ENCODE measurements at regions not wholly inside any gene's neighbourhood (a gene's known extent, or its start where the extent isn't known, plus 50 kb on each side); places are given as distances from the start of the nearest gene placed in this dataset.

DNA sequence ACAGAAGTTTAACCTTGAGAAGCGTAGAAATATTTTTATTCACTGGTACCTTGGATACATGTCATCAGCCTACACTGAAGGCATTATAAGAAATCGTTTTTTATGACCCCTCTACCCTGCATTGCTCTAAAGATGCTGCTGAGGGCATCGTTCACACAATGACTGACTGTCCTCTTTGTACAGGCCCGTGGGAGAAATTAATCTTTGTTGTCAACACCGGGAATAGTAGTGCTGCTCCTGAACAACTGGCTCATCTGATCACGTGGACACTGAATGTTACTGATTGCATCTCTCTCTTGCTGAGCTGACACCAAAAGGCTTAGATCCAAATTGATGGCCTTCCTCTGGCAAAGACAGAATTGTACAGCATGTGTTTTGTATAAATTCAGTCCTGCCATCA is 157.1 kb upstream of the SMLR1 start (continued):
- TF ChIP-seq ZBTB33 (IDR thresholded peaks at IDR 0.05) (no peak), RAD21 (IDR thresholded peaks at IDR 0.05) (no peak), HNF4G (IDR thresholded peaks at IDR 0.05) (no peak), FOXA2 (IDR thresholded peaks at IDR 0.05) (no peak), SP1 (IDR thresholded peaks at IDR 0.05) (no peak), HNF4A (conservative IDR thresholded peaks at IDR 0.05) (no peak)
- TF ChIP-seq, protein P1, sequence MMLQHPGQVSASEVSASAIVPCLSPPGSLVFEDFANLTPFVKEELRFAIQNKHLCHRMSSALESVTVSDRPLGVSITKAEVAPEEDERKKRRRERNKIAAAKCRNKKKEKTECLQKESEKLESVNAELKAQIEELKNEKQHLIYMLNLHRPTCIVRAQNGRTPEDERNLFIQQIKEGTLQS (IDR thresholded peaks at IDR 0.05): no peak

GRCh38 chr6:130671119-130671518 is 156.1 kb upstream of the SMLR1 start:
- Histone ChIP-seq H3K9me3 (ENCODE audit: control insufficient read depth in 4 of 4, low read length in 3 of 4) (no peaks in the 10 kb centered on the region), H3K4me3 (ENCODE audit: low read depth in 1 of 3, low read length in 3 of 3) (no peak overlapping the region), H3K36me3 (ENCODE audit: control insufficient read depth in 4 of 4, insufficient read depth in 3 of 4, low read depth in 1 of 4, low read length in 3 of 4) (no peaks in the 10 kb centered on the region), H3K27ac (ENCODE audit: low read depth in 1 of 2, low read length in 2 of 2) (no peak overlapping the region), H3K27me3 (ENCODE audit: control insufficient read depth in 4 of 4, insufficient read depth in 4 of 4, low read length in 3 of 4) (no peaks in the 10 kb centered on the region), H3K4me1 (ENCODE audit: control insufficient read depth in 4 of 4, insufficient read depth in 4 of 4, low read length in 3 of 4) (no peaks in the 10 kb centered on the region), H3K9ac (ENCODE audit: low read depth in 1 of 2, low read length in 2 of 2) (no peak overlapping the region)
- 54% methylated on average over 2 of the region's 2 CpGs for WGBS
- no peak for DNase-seq (ENCODE audit: low spot score)
- no peak for TF ChIP-seq NR2F2 (IDR thresholded peaks at IDR 0.05)
- TF ChIP-seq, protein P2, sequence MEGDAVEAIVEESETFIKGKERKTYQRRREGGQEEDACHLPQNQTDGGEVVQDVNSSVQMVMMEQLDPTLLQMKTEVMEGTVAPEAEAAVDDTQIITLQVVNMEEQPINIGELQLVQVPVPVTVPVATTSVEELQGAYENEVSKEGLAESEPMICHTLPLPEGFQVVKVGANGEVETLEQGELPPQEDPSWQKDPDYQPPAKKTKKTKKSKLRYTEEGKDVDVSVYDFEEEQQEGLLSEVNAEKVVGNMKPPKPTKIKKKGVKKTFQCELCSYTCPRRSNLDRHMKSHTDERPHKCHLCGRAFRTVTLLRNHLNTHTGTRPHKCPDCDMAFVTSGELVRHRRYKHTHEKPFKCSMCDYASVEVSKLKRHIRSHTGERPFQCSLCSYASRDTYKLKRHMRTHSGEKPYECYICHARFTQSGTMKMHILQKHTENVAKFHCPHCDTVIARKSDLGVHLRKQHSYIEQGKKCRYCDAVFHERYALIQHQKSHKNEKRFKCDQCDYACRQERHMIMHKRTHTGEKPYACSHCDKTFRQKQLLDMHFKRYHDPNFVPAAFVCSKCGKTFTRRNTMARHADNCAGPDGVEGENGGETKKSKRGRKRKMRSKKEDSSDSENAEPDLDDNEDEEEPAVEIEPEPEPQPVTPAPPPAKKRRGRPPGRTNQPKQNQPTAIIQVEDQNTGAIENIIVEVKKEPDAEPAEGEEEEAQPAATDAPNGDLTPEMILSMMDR (IDR thresholded peaks at IDR 0.05; ENCODE audit: low read depth, low read length, missing input control): no peak
- no peak for TF ChIP-seq HNF4A (conservative IDR thresholded peaks at IDR 0.05)
- TF ChIP-seq GABPA (IDR thresholded peaks at IDR 0.05 in 1 of 2, conservative IDR thresholded peaks at IDR 0.05 in 1 of 2): no peak
- no peak for TF ChIP-seq HNF4G (IDR thresholded peaks at IDR 0.05)
- no peak for TF ChIP-seq FOXA2 (IDR thresholded peaks at IDR 0.05)
- TF ChIP-seq TAF1 (conservative IDR thresholded peaks at IDR 0.05): no peak
- TF ChIP-seq, protein P1 (IDR thresholded peaks at IDR 0.05): no peak
- TF ChIP-seq, protein P3, sequence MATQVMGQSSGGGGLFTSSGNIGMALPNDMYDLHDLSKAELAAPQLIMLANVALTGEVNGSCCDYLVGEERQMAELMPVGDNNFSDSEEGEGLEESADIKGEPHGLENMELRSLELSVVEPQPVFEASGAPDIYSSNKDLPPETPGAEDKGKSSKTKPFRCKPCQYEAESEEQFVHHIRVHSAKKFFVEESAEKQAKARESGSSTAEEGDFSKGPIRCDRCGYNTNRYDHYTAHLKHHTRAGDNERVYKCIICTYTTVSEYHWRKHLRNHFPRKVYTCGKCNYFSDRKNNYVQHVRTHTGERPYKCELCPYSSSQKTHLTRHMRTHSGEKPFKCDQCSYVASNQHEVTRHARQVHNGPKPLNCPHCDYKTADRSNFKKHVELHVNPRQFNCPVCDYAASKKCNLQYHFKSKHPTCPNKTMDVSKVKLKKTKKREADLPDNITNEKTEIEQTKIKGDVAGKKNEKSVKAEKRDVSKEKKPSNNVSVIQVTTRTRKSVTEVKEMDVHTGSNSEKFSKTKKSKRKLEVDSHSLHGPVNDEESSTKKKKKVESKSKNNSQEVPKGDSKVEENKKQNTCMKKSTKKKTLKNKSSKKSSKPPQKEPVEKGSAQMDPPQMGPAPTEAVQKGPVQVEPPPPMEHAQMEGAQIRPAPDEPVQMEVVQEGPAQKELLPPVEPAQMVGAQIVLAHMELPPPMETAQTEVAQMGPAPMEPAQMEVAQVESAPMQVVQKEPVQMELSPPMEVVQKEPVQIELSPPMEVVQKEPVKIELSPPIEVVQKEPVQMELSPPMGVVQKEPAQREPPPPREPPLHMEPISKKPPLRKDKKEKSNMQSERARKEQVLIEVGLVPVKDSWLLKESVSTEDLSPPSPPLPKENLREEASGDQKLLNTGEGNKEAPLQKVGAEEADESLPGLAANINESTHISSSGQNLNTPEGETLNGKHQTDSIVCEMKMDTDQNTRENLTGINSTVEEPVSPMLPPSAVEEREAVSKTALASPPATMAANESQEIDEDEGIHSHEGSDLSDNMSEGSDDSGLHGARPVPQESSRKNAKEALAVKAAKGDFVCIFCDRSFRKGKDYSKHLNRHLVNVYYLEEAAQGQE (IDR thresholded peaks at IDR 0.05): no peak
- no peak for TF ChIP-seq RXRA (IDR thresholded peaks at IDR 0.05)
- no peak for TF ChIP-seq RAD21 (IDR thresholded peaks at IDR 0.05)
- TF ChIP-seq YY1 (IDR thresholded peaks at IDR 0.05): no peak
- TF ChIP-seq JUND (IDR thresholded peaks at IDR 0.05): no peak
- TF ChIP-seq ZBTB33 (IDR thresholded peaks at IDR 0.05): no peak
- no peak for TF ChIP-seq SP1 (IDR thresholded peaks at IDR 0.05)
- TF ChIP-seq FOXA1 (IDR thresholded peaks at IDR 0.05): no peak
- no peak for TF ChIP-seq MAX (IDR thresholded peaks at IDR 0.05)
